ENCODE measurements at regions not wholly inside any gene's neighbourhood (a gene's known extent, or its start where the extent isn't known, plus 50 kb on each side); places are given as distances from the start of the nearest gene placed in this dataset.

GRCh38 chr1:65728504-65728903 is 64.2 kb upstream of the PDE4B start:
- TF ChIP-seq CTCF (conservative IDR thresholded peaks at IDR 0.05; ENCODE audit: low read length) (no peak), EZH2phosphoT487 (IDR thresholded peaks at IDR 0.05; ENCODE audit: borderline replicate concordance, low read depth, low read length) (no peak)
- Histone ChIP-seq H3K9me3 (ENCODE audit: low read length) (no peaks in the 10 kb centered on the region), H3K36me3 (ENCODE audit: insufficient read depth, low read length) (no peaks in the 10 kb centered on the region), H4K20me1 (ENCODE audit: insufficient read depth, low read length) (no peaks in the 10 kb centered on the region), H2AFZ (ENCODE audit: low read length) (no peak overlapping the region), H3K4me1 (ENCODE audit: insufficient read depth, low read length, poor library complexity, severe bottlenecking) (no peaks in the 10 kb centered on the region), H3K4me2 (ENCODE audit: low read length) (no peak overlapping the region), H3K9me2 (ENCODE audit: insufficient read depth, low read length) (no peaks in the 10 kb centered on the region), H3K27ac (ENCODE audit: low read depth, low read length, poor library complexity, severe bottlenecking) (no peak overlapping the region), H3K79me2 (ENCODE audit: insufficient read depth, low read depth, low read length) (no peaks in the 10 kb centered on the region), H3K4me3 (ENCODE audit: low read depth, low read length, poor library complexity, severe bottlenecking) (no peak overlapping the region)
- no peak for DNase-seq (ENCODE audit: low spot score)
- no TSS peak for BruUV-seq (replicated peaks)
- intact Hi-C loops (cut with micrococcal nuclease; ENCODE audit: unreplicated experiment): no loop called here
- POLR2A ChIA-PET: no interaction called here
- CTCF ChIA-PET (ENCODE audit: unreplicated experiment): no interaction called here

- ChIA-PET CTCF (ENCODE audit: unreplicated experiment) (no interaction called here), POLR2A (no interaction called here)
- Histone ChIP-seq H3K4me1 (ENCODE audit: insufficient read depth, low read length, poor library complexity, severe bottlenecking) (no peaks in the 10 kb centered on the region), H3K79me2 (ENCODE audit: insufficient read depth, low read depth, low read length) (no peaks in the 10 kb centered on the region), H3K27ac (ENCODE audit: low read depth, low read length, poor library complexity, severe bottlenecking) (no peak overlapping the region), H3K4me2 (ENCODE audit: low read length) (no peak overlapping the region), H3K4me3 (ENCODE audit: low read depth, low read length, poor library complexity, severe bottlenecking) (no peak overlapping the region), H2AFZ (ENCODE audit: low read length) (no peak overlapping the region), H4K20me1 (ENCODE audit: insufficient read depth, low read length) (no peaks in the 10 kb centered on the region), H3K9me3 (ENCODE audit: low read length) (no peaks in the 10 kb centered on the region), H3K36me3 (ENCODE audit: insufficient read depth, low read length) (no peaks in the 10 kb centered on the region), H3K9me2 (ENCODE audit: insufficient read depth, low read length) (no peaks in the 10 kb centered on the region)
- TF ChIP-seq EZH2phosphoT487 (IDR thresholded peaks at IDR 0.05; ENCODE audit: borderline replicate concordance, low read depth, low read length): no peak
- no peak for TF ChIP-seq CTCF (conservative IDR thresholded peaks at IDR 0.05; ENCODE audit: low read length)
- DNase-seq (ENCODE audit: low spot score): no peak
- intact Hi-C loops (cut with micrococcal nuclease; ENCODE audit: unreplicated experiment): no loop called here
- BruUV-seq (replicated peaks): no TSS peak
Observed at GRCh38 chr1:65729259-65729658, 63.4 kb upstream of the PDE4B start.

GRCh38 chr1:65734979-65735378 is 57.7 kb upstream of the PDE4B start:
- ChIA-PET POLR2A (no interaction called here), CTCF (ENCODE audit: unreplicated experiment) (no interaction called here)
- Histone ChIP-seq H3K36me3 (ENCODE audit: insufficient read depth, low read length) (no peaks in the 10 kb centered on the region), H3K4me2 (ENCODE audit: low read length) (no peak overlapping the region), H3K4me3 (ENCODE audit: low read depth, low read length, poor library complexity, severe bottlenecking) (no peak overlapping the region), H4K20me1 (ENCODE audit: insufficient read depth, low read length) (no peaks in the 10 kb centered on the region), H2AFZ (ENCODE audit: low read length) (no peak overlapping the region), H3K27ac (ENCODE audit: low read depth, low read length, poor library complexity, severe bottlenecking) (no peak overlapping the region), H3K79me2 (ENCODE audit: insufficient read depth, low read depth, low read length) (no peaks in the 10 kb centered on the region), H3K4me1 (ENCODE audit: insufficient read depth, low read length, poor library complexity, severe bottlenecking) (no peaks in the 10 kb centered on the region), H3K9me3 (ENCODE audit: low read length) (no peaks in the 10 kb centered on the region), H3K9me2 (ENCODE audit: insufficient read depth, low read length) (no peaks in the 10 kb centered on the region)
- TF ChIP-seq CTCF (conservative IDR thresholded peaks at IDR 0.05; ENCODE audit: low read length): no peak
- no peak for DNase-seq (ENCODE audit: low spot score)
- no TSS peak for BruUV-seq (replicated peaks)
- intact Hi-C loops (cut with micrococcal nuclease; ENCODE audit: unreplicated experiment): no loop called here
